ENCODE measurements at regions not wholly inside any gene's neighbourhood (a gene's known extent, or its start where the extent isn't known, plus 50 kb on each side); places are given as distances from the start of the nearest gene placed in this dataset.

GRCh38 chrX:40188573-40189417 is 91.0 kb upstream of the BCOR start:
- no peaks in the 10 kb centered on the region for H3K27me3 ChIP-seq (ENCODE audit: insufficient read depth, low read depth, low read length)

GRCh38 chrX:40184968-40185367 is 87.2 kb upstream of the BCOR start:
- Histone ChIP-seq H3F3A (ENCODE audit: insufficient read depth, low read length, poor library complexity, severe bottlenecking) (no peaks in the 10 kb centered on the region), H3K4me2 (ENCODE audit: low read length) (no peak overlapping the region), H3K27ac (ENCODE audit: low read length) (no peak overlapping the region), H4K20me1 (ENCODE audit: insufficient read depth) (no peaks in the 10 kb centered on the region), H3K9me3 (ENCODE audit: low read length) (no peaks in the 10 kb centered on the region), H3K4me3 (ENCODE audit: low read length) (no peak overlapping the region), H3K9ac (ENCODE audit: low read length) (no peak overlapping the region), H3K27me3 (ENCODE audit: insufficient read depth, low read depth, low read length) (no peaks in the 10 kb centered on the region), H2AFZ (ENCODE audit: low read depth, low read length) (no peak overlapping the region), H3K36me3 (ENCODE audit: insufficient read depth, low read length) (no peaks in the 10 kb centered on the region), H3K79me2 (replicated peaks; ENCODE audit: insufficient read depth, low read length) (no peaks in the 10 kb centered on the region), H3K9me2 (ENCODE audit: insufficient read depth, low read length) (no peaks in the 10 kb centered on the region)
- no peak for TF ChIP-seq RAD21 (conservative IDR thresholded peaks at IDR 0.05)

More at GRCh38 chrX:40188573-40189417, 91.0 kb upstream of the BCOR start:
- H3K4me2 ChIP-seq (ENCODE audit: low read length) = no peak overlapping the region
- no peak overlapping the region for H2AFZ ChIP-seq (ENCODE audit: low read depth, low read length)
- H3K9me3 ChIP-seq (ENCODE audit: low read length) = no peaks in the 10 kb centered on the region
- H3K79me2 ChIP-seq (replicated peaks; ENCODE audit: insufficient read depth, low read length) = no peaks in the 10 kb centered on the region
- no peaks in the 10 kb centered on the region for H4K20me1 ChIP-seq (ENCODE audit: insufficient read depth)
- H3K9me2 ChIP-seq (ENCODE audit: insufficient read depth, low read length) = no peaks in the 10 kb centered on the region
- no peak overlapping the region for H3K27ac ChIP-seq (ENCODE audit: low read length)
- no peaks in the 10 kb centered on the region for H3K36me3 ChIP-seq (ENCODE audit: insufficient read depth, low read length)
- H3F3A ChIP-seq (ENCODE audit: insufficient read depth, low read length, poor library complexity, severe bottlenecking) = no peaks in the 10 kb centered on the region
- H3K4me3 ChIP-seq (ENCODE audit: low read length) = no peak overlapping the region
- H3K9ac ChIP-seq (ENCODE audit: low read length) = no peak overlapping the region
- no peak for TF ChIP-seq POLR2AphosphoS5 (IDR thresholded peaks at IDR 0.05)
- TF ChIP-seq REST (IDR thresholded peaks at IDR 0.05; ENCODE audit: borderline replicate concordance) = no peak
- no peak for TF ChIP-seq SMC3 (conservative IDR thresholded peaks at IDR 0.05; ENCODE audit: poor library complexity)
- TF ChIP-seq EP300 (conservative IDR thresholded peaks at IDR 0.05; ENCODE audit: poor library complexity, severe bottlenecking) = no peak
- no peak for TF ChIP-seq TAF1 (IDR thresholded peaks at IDR 0.05; ENCODE audit: low read depth)
- no peak for TF ChIP-seq MXI1 (conservative IDR thresholded peaks at IDR 0.05; ENCODE audit: poor library complexity, severe bottlenecking)
- TF ChIP-seq CTCF (IDR thresholded peaks at IDR 0.05; ENCODE audit: poor library complexity, severe bottlenecking) = no peak
- TF ChIP-seq EZH2 (IDR thresholded peaks at IDR 0.05; ENCODE audit: borderline replicate concordance, insufficient read depth, low read length, poor library complexity, severe bottlenecking) = no peak
- TF ChIP-seq RAD21 (conservative IDR thresholded peaks at IDR 0.05) = no peak

All from neural cell (in vitro differentiated cells).